GM12875 (cell line): ENCODE measurements at regions not wholly inside any gene's neighbourhood (a gene's known extent, or its start where the extent isn't known, plus 50 kb on each side); places are given as distances from the start of the nearest gene placed in this dataset.

ENCODE experiments used
- H3K4me3 ChIP-seq: one replicate; pipeline ENCODE4 v1.5.1; 2011; ENCODE audit warnings: low read depth, low read length, control low read depth
- CTCF ChIP-seq: IDR thresholded peaks from 2 replicates; pipeline ENCODE4 v1.5.1; 2011; ENCODE audit warnings: low read depth, mild to moderate bottlenecking, control low read depth, inconsistent platforms, low read length, moderate library complexity, borderline replicate concordance; ENCODE audit not compliant: insufficient read depth

DNA sequence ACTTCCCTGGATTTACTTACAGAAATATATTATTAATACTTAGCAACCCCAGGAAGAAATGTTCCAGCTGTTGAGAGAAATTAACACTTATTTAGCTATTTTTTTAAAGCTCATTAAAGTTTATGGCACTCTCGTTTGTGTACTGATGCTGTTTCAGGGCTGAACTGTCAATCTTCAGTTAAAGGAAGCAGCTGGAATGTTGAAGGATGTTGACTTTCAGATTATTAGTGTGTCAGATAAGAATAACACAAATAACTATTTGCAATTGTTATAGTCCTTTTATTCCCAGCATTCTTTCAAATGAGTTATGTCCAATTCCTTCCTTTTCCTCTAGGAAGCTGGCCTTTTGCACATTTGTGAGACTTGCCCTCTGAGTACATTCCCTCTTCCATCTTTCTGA lies 278.2 kb upstream of the RAG2 start:
- no peak overlapping the region for H3K4me3 ChIP-seq
- TF ChIP-seq CTCF = no peak

- TF ChIP-seq CTCF = no peak
- H3K4me3 ChIP-seq = no peak overlapping the region
These were observed 276.3 kb upstream of the RAG2 start for GRCh38 chr11:36874291-36874690.

DNA sequence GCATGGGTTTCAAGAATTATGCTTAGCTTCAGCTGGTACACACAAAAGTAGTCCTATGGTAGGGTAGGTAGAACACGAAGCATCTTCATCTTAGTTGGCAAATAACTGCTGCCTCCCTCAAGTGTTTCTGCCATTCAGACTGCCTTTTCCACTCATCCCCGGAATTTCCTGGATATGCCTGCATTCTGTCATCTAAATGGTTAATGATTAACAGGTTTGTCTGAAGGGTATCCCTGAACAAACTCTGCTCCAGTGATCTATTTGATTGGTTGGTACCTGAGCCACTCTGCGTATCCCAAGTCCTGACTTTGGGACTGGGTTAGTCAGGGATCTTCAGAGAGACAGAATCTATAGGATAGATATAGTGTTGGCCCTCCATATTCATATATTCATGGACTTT lies 272.3 kb upstream of the RAG2 start:
- no peak overlapping the region for H3K4me3 ChIP-seq
- no peak for TF ChIP-seq CTCF

DNA sequence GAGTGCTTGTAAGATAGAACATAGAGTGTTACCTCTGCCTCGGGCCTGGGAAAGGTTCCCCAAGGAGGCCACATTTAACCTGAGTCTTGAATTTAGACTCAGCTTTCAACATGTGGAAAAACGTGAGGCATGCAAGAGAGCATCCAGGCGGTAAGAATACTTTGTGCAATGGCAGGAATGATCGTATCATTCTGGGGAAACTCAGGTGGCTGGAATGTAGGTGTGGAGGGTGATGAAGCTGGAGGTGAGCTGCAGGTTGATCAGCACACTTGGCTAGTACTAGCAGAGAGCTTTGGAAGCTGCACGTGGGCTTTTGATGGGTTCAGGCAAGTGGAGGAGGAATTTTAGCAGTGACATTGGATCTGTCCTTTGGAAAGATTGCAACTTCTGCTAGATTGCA lies 270.3 kb upstream of the RAG2 start:
- TF ChIP-seq CTCF = no peak
- H3K4me3 ChIP-seq = no peak overlapping the region

DNA sequence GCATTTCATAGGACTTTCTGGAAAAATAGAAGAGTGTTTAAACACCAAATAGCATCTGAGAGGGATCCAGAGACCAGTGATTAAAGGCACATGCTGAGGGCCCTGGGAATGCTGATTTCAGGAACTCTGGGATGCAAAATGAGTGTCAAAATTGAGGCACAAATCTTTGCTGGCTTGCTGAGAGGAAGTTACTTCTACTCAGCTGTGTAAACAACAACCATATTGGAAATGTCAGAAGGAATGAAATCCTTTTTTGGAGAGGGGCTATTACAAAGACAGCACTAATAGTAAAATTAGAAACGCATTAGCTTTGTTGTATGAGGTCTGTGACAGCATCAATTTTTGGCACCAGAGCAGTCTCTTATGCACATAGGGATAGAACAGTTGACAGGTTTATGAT lies 267.8 kb upstream of the RAG2 start:
- TF ChIP-seq CTCF = no peak
- H3K4me3 ChIP-seq = no peak overlapping the region

- no peak overlapping the region for H3K4me3 ChIP-seq
- TF ChIP-seq CTCF = no peak
These were observed 256.8 kb upstream of the RAG2 start for GRCh38 chr11:36854875-36855274.

DNA sequence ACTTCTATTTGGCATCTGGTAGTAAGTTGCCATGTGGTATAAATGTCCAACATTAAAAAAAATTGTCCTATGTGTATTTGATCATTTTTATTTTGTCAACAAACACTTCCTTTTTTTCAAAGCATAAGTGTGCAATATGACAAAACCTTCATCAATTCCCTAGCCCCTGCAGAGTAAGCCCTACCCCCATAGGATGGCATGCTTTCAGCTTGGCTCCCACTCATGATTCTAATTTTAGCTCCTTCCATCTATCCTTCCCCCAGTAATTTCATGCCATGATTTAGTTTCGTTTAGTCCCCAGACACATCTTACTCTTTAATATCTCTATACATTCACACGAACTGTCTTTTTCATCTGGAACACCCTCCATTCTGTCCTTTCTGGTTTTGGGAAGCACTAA lies 250.6 kb upstream of the RAG2 start:
- H3K4me3 ChIP-seq = no peak overlapping the region
- TF ChIP-seq CTCF = no peak

GRCh38 chr11:36840378-36840777 lies 242.3 kb upstream of the RAG2 start:
- TF ChIP-seq CTCF = no peak
- H3K4me3 ChIP-seq = no peak overlapping the region
